ENCODE measurements at regions not wholly inside any gene's neighbourhood (a gene's known extent, or its start where the extent isn't known, plus 50 kb on each side); places are given as distances from the start of the nearest gene placed in this dataset.

DNA sequence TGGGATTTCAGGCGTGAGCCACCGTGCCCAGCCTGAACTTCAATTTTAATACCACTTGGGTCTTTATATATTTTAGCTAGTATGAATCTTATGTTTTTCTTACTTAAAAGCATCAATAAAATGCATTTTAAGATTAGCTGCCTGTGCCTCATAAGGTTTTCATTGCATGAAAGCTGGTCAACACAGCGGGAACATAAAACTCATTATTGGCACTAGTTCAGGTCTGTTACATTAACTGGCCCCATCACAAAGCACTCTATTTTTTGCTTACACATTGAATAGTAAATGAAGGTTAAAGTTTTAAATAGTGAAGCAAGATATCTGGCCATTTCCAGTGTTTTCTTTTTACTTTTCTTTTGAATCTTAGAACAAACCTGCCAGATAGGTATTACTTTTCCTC lies 145.6 kb upstream of the LYSMD4 start:
- TF ChIP-seq RAD21 (IDR thresholded peaks at IDR 0.05; ENCODE audit: low read depth) (no peak), FOSL1 (IDR thresholded peaks at IDR 0.05; ENCODE audit: low read depth) (no peak), YY1 (IDR thresholded peaks at IDR 0.05; ENCODE audit: extremely low read depth, insufficient replicate concordance, low read depth, low read length) (no peak), CEBPB (IDR thresholded peaks at IDR 0.05; ENCODE audit: low read depth) (no peak), EZH2 (IDR thresholded peaks at IDR 0.05) (no peak), SIN3A (IDR thresholded peaks at IDR 0.05; ENCODE audit: low read depth) (no peak), POLR2AphosphoS5 (IDR thresholded peaks at IDR 0.05; ENCODE audit: low read depth, low read length) (no peak), EZH2phosphoT487 (IDR thresholded peaks at IDR 0.05; ENCODE audit: borderline replicate concordance) (no peak), CBX3 (IDR thresholded peaks at IDR 0.05; ENCODE audit: low read depth) (no peak), POLR2A (IDR thresholded peaks at IDR 0.05; ENCODE audit: borderline replicate concordance, extremely low read depth, insufficient read depth, insufficient read length) (no peak), JUND (IDR thresholded peaks at IDR 0.05) (no peak), SP1 (IDR thresholded peaks at IDR 0.05; ENCODE audit: low read depth) (no peak), EGR1 (IDR thresholded peaks at IDR 0.05; ENCODE audit: low read depth) (no peak), ZFX (IDR thresholded peaks at IDR 0.05) (no peak), ELF1 (IDR thresholded peaks at IDR 0.05; ENCODE audit: borderline replicate concordance, low read depth) (no peak), TCF7L2 (IDR thresholded peaks at IDR 0.05; ENCODE audit: borderline replicate concordance, extremely low read depth, insufficient read depth, insufficient read length) (no peak), ZNF274 (IDR thresholded peaks at IDR 0.05; ENCODE audit: low read depth, low read length) (no peak)
- TF ChIP-seq, protein P1, sequence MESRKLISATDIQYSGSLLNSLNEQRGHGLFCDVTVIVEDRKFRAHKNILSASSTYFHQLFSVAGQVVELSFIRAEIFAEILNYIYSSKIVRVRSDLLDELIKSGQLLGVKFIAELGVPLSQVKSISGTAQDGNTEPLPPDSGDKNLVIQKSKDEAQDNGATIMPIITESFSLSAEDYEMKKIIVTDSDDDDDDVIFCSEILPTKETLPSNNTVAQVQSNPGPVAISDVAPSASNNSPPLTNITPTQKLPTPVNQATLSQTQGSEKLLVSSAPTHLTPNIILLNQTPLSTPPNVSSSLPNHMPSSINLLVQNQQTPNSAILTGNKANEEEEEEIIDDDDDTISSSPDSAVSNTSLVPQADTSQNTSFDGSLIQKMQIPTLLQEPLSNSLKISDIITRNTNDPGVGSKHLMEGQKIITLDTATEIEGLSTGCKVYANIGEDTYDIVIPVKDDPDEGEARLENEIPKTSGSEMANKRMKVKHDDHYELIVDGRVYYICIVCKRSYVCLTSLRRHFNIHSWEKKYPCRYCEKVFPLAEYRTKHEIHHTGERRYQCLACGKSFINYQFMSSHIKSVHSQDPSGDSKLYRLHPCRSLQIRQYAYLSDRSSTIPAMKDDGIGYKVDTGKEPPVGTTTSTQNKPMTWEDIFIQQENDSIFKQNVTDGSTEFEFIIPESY (IDR thresholded peaks at IDR 0.05; ENCODE audit: extremely low read depth, insufficient replicate concordance, low read length), result no peak
- TF ChIP-seq, protein P2, sequence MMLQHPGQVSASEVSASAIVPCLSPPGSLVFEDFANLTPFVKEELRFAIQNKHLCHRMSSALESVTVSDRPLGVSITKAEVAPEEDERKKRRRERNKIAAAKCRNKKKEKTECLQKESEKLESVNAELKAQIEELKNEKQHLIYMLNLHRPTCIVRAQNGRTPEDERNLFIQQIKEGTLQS (IDR thresholded peaks at IDR 0.05), result no peak
- TF ChIP-seq, protein P3, sequence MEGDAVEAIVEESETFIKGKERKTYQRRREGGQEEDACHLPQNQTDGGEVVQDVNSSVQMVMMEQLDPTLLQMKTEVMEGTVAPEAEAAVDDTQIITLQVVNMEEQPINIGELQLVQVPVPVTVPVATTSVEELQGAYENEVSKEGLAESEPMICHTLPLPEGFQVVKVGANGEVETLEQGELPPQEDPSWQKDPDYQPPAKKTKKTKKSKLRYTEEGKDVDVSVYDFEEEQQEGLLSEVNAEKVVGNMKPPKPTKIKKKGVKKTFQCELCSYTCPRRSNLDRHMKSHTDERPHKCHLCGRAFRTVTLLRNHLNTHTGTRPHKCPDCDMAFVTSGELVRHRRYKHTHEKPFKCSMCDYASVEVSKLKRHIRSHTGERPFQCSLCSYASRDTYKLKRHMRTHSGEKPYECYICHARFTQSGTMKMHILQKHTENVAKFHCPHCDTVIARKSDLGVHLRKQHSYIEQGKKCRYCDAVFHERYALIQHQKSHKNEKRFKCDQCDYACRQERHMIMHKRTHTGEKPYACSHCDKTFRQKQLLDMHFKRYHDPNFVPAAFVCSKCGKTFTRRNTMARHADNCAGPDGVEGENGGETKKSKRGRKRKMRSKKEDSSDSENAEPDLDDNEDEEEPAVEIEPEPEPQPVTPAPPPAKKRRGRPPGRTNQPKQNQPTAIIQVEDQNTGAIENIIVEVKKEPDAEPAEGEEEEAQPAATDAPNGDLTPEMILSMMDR (IDR thresholded peaks at IDR 0.05 in 2 of 3, conservative IDR thresholded peaks at IDR 0.05 in 1 of 3; ENCODE audit: borderline replicate concordance in 1 of 3, insufficient read depth in 1 of 3, low read depth in 2 of 3, low read length in 2 of 3), result no peak
- no peaks in the 10 kb centered on the region for H3K4me1 ChIP-seq (ENCODE audit: control insufficient read depth in 1 of 2, insufficient read depth in 2 of 2, low read length in 2 of 2)
- no peak overlapping the region for H3K27ac ChIP-seq (ENCODE audit: low read depth, low read length)
- ChIA-PET RAD21 (ENCODE audit: low non-redundant PET in 1 of 2, low total read pairs in 2 of 2, uncharacterized antibody in 2 of 2, unreplicated experiment in 2 of 2) (no interaction called here), POLR2A (no interaction called here), CTCF (no interaction called here)
- no peaks in the 10 kb centered on the region for H3K36me3 ChIP-seq (ENCODE audit: control insufficient read depth in 1 of 2, insufficient read depth in 2 of 2, low read length in 2 of 2)
- no peaks in the 10 kb centered on the region for H3K79me2 ChIP-seq (ENCODE audit: insufficient read depth, low read length)
- H3K9me2 ChIP-seq (ENCODE audit: insufficient read depth), result no peaks in the 10 kb centered on the region
- H3K4me3 ChIP-seq (replicated peaks in 1 of 2; ENCODE audit: low read depth in 1 of 2, low read length in 2 of 2), result no peak overlapping the region
- no TSS peak for BruUV-seq (replicated peaks)
- H3K4me2 ChIP-seq (ENCODE audit: low read length), result no peak overlapping the region
- H3K27me3 ChIP-seq (ENCODE audit: insufficient read depth, low read length), result peaks cover 7% of the 10 kb centered on the region
- DNase-seq (ENCODE audit: low read depth, low spot score) (no peak), ATAC-seq (no peak)
- no peaks in the 10 kb centered on the region for H4K20me1 ChIP-seq (ENCODE audit: insufficient read depth)
- H3K9me3 ChIP-seq (ENCODE audit: control insufficient read depth in 1 of 2, insufficient read depth in 1 of 2, low read depth in 1 of 2, low read length in 2 of 2), result no peaks in the 10 kb centered on the region
- H3K9ac ChIP-seq (ENCODE audit: low read length), result no peak overlapping the region
- no peak overlapping the region for H2AFZ ChIP-seq (ENCODE audit: low read depth, low read length, poor library complexity, severe bottlenecking)
- intact Hi-C loops (cut with micrococcal nuclease), result no loop called here

All from HCT116 (cell line).